GM12864 (cell line): ENCODE measurements at regions not wholly inside any gene's neighbourhood (a gene's known extent, or its start where the extent isn't known, plus 50 kb on each side); places are given as distances from the start of the nearest gene placed in this dataset.
"Not testable (repeated sequence)": the region's sequence is repeated elsewhere in the genome, so short reads cannot be mapped to it uniquely, and the experiment has no call there.

ENCODE experiments used
- DNase-seq: peaks from one replicate; pipeline ENCODE4 v3.0.0-alpha.2; 2011; ENCODE audit warnings: low read depth
- H3K4me3 ChIP-seq: 2 replicates; pipeline ENCODE4 v1.5.1; 2011; ENCODE audit warnings: mild to moderate bottlenecking, low read depth, low read length, control low read depth
- TF ChIP-seq, protein P1 (sequence below): IDR thresholded peaks from 2 replicates; pipeline ENCODE4 v1.5.1; 2011; ENCODE audit warnings: low read depth, mild to moderate bottlenecking, moderate library complexity, low read length, control low read depth, inconsistent platforms; ENCODE audit errors: missing control alignments

DNA sequence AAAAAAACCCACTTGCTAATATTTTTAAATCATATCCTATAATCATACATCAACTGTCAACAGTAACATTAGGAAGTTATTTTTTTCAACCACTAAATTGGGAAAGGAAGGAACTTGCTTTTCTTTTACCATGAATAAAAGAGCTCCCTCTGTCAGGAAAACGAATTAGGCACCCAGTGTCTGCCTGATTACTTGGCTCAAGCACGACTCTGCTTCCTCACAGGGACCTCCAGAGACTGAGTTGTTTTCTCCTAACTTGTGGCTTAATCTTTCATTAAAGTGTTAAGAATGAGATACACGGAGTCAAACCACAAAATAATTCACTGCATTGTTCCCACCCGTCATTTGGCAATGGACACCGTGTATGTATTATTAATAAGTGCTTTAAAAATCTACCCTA is 1405.1 kb upstream of the EYS start:
- TF ChIP-seq, protein P1, sequence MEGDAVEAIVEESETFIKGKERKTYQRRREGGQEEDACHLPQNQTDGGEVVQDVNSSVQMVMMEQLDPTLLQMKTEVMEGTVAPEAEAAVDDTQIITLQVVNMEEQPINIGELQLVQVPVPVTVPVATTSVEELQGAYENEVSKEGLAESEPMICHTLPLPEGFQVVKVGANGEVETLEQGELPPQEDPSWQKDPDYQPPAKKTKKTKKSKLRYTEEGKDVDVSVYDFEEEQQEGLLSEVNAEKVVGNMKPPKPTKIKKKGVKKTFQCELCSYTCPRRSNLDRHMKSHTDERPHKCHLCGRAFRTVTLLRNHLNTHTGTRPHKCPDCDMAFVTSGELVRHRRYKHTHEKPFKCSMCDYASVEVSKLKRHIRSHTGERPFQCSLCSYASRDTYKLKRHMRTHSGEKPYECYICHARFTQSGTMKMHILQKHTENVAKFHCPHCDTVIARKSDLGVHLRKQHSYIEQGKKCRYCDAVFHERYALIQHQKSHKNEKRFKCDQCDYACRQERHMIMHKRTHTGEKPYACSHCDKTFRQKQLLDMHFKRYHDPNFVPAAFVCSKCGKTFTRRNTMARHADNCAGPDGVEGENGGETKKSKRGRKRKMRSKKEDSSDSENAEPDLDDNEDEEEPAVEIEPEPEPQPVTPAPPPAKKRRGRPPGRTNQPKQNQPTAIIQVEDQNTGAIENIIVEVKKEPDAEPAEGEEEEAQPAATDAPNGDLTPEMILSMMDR = no peak
- no peak for DNase-seq
- no peak overlapping the region for H3K4me3 ChIP-seq

DNA sequence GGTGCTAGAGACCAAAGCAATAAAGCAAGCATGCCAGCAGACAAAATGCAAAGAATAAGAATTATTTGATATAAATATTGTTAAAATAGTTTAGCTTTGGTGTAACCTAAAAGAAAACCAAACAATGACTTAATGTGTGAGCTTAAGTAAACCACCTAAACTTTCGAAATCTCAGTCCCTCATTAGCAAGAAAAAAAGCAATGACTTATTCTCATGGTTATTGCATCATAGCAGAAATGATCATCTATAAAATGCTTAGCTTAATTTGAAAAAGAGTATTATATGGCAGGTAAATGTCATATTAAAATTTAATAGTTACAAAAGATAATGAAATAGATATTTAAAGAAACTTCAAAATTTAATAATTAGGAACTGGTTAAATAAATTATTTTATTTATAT is 1395.7 kb upstream of the EYS start:
- no peak overlapping the region for H3K4me3 ChIP-seq
- TF ChIP-seq, protein P1 = no peak
- DNase-seq = no peak

DNA sequence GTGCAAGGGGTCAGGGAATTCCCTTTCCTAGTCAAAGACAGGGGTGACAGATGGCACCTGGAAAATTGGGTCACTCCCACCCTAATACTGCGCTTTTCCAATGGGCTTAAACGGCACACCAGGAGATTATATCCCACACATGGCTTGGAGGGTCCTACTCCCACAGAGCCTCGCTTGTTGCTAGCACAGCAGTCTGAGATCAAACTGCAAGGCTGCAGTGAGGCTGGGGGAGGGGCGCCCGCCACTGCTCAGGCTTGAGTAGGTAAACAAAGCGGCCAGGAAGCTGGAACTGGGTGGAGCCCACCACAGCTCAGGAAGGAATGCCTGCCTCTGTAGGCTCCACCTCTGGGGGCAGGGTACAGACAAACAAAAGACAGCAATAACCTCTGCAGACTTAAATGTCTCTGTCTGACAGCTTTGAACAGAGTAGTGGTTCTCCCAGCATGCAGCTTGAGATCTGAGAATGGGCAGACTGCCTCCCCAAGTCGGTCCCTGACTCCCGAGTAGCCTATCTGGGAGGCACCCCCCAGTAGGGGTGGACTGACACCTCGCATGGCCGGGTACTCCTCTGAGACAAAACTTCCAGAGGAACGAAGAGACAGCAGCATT is 1388.7 kb upstream of the EYS start:
- not testable (repeated sequence) for H3K4me3 ChIP-seq, DNase-seq

DNA sequence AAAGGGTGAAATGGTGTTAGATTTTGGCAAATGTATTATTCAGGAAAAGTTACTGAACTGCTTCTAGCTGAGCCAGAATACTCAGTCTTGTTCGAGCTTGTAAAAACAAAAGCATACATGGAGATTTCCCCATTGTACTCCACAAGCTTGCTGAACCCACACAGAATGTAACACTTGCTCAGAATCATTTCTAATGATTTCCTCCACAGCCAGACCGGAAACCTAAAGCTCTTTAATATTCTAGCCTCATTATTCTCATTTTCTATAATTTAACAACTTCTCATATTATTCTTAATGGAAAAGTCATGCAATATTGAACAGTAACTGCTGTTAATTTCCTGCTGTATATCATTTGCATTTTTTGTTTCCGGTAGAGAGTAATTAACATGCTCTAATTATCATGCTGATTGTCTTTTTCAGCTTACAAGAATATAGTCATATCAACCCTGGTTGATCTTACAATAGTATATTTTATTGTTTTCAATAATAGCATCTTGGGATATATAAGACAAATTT is 1387.5 kb upstream of the EYS start:
- no peak for DNase-seq
- no peak overlapping the region for H3K4me3 ChIP-seq
- TF ChIP-seq, protein P1 = no peak

DNA sequence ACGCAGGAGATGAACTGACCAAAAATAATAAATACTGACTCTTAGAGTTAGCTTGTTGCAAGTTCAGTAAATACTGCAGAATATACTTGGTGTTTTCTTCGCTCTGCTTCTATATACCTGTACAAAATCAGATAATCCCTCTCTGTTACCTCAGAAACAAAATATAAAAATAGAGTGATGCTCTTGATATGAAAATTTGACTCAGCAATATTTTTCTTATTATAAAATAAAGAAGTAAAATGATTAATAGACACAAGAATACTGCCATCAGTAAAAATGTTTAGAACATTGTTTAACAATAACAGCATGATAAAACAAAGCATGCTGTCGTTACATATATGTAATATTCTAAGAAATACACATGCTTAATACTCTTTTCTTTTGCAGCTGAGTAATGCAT is 1366.9 kb upstream of the EYS start:
- DNase-seq = no peak
- no peak overlapping the region for H3K4me3 ChIP-seq
- TF ChIP-seq, protein P1 = no peak

DNA sequence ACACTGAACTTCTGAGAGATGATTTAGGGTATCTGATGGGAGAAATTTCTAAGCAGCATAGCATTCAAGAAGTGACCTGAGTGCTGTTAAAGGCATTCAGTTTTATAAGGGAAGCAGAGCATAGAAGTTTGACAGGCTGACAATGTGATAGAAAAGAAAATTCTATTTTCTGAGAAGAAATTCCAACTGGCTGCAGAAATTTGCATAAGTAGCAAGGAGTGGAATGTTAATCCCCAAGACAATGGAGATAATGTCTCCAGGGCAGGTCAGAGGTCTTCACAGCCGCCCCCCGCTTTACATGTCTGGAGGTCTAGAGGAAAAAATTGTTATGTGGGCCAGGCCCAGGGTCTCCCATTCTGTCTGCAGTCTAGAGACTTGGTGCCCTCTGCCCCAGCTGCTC is 1361.8 kb upstream of the EYS start:
- TF ChIP-seq, protein P1 = no peak
- H3K4me3 ChIP-seq = no peak overlapping the region
- no peak for DNase-seq

DNA sequence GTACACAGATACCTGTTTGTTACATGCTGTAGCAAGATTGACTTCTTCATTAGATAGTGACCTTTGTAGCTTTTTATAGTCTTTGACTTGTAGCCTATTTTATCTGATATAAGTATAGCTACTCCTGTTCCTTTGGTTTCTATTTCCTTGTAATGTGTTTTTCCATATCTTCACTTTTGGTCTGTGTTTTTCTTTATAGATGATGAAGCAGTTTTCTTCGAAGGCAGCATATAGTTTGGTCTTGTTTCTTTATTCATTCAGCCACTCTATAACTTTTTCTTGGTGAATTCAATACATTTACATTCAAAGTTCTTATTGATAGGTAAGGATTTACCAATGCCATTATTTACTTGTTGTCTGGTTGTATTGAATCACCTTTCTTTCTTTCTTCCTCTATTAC is 1357.3 kb upstream of the EYS start:
- TF ChIP-seq, protein P1 = no peak
- DNase-seq = no peak
- no peak overlapping the region for H3K4me3 ChIP-seq

DNA sequence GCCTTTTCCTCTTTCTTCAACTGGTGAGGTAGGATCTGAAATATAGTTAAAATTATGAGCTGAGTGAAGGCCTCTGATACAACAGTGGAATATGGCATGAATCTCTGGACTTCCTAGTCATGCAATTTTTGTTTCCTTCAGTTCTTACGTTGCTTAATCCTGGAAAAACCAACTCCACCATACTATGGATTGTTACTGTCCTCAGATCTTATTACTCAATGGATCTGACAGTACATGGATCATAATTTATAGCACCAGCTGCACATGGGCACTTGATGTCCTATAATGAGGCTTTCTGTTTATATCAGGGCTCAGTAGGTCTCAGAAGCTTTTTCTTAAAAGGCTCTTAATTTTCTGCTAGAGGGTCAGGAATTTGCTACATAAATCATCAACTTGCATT is 1341.0 kb upstream of the EYS start:
- DNase-seq = no peak
- H3K4me3 ChIP-seq = no peak overlapping the region
- TF ChIP-seq, protein P1 = no peak
